ENCODE measurements at regions not wholly inside any gene's neighbourhood (a gene's known extent, or its start where the extent isn't known, plus 50 kb on each side); places are given as distances from the start of the nearest gene placed in this dataset.

GRCh38 chr11:119474682-119475596 lies 52.0 kb upstream of the THY1 start:
- peak; percentile 82 for DNase-seq

- no peak for DNase-seq
Observed at GRCh38 chr11:119473901-119474681, 51.1 kb upstream of the THY1 start.

GRCh38 chr11:119473226-119473625 lies 50.3 kb upstream of the THY1 start:
- no peak for DNase-seq

GRCh38 chr11:119472856-119473222 lies 49.9 kb upstream of the THY1 start:
- DNase-seq = no peak

All from muscle of arm (tissue), 1 donor.